ENCODE measurements at regions not wholly inside any gene's neighbourhood (a gene's known extent, or its start where the extent isn't known, plus 50 kb on each side); places are given as distances from the start of the nearest gene placed in this dataset.

GRCh38 chr20:21933526-21933925 lies 228.1 kb downstream of the PAX1 start:
- Histone ChIP-seq H3K36me3 (ENCODE audit: control insufficient read depth, insufficient read depth, low read length) (no peaks in the 10 kb centered on the region), H3K9ac (ENCODE audit: insufficient read depth in 1 of 2, low read depth in 2 of 2, low read length in 2 of 2) (no peak overlapping the region), H2AFZ (ENCODE audit: low read depth, low read length) (no peak overlapping the region), H3K79me2 (ENCODE audit: control insufficient read depth, insufficient read depth, low read length) (no peaks in the 10 kb centered on the region), H3K27me3 (ENCODE audit: control insufficient read depth in 2 of 2, insufficient read depth in 2 of 2, low read length in 2 of 2) (no peaks in the 10 kb centered on the region), H3K4me1 (replicated peaks in 1 of 2; ENCODE audit: control insufficient read depth in 2 of 2, insufficient read depth in 2 of 2, low read length in 2 of 2) (no peaks in the 10 kb centered on the region), H3K4me3 (no peak overlapping the region), H3K9me1 (ENCODE audit: control insufficient read depth, insufficient read depth, low read length) (no peaks in the 10 kb centered on the region), H4K20me1 (replicated peaks; ENCODE audit: control insufficient read depth, insufficient read depth, low read length) (no peaks in the 10 kb centered on the region), H3K27ac (ENCODE audit: extremely low read depth, low read depth, low read length) (no peak overlapping the region), H3K9me3 (replicated peaks; ENCODE audit: control insufficient read depth, insufficient read depth, low read depth, low read length) (no peaks in the 10 kb centered on the region), H3K4me2 (ENCODE audit: insufficient read depth, low read length) (no peak overlapping the region)
- DNase-seq (ENCODE audit: extremely low read depth in 1 of 4, low spot score in 3 of 4) (no peak), FAIRE-seq (no peak), ATAC-seq (no peak)
- ChIA-PET CTCF (ENCODE audit: low intra/inter-chr PET ratio) (no interaction called here), POLR2A (no interaction called here)
- BruUV-seq (replicated peaks) = no TSS peak
- TF ChIP-seq ATF4 (CRISPR knock-in tag; IDR thresholded peaks at IDR 0.05) = no peak
- no peak for TF ChIP-seq ZKSCAN3 (CRISPR knock-in tag; IDR thresholded peaks at IDR 0.05)
- WGBS (ENCODE audit: insufficient coverage, low coverage, missing lambda C conversion rate) = 0% methylated on average over 3 of the region's 3 CpGs
- in situ Hi-C loops (cut with MboI) = no loop called here
- intact Hi-C loops (cut with micrococcal nuclease) = no loop called here

- no peak for FAIRE-seq
- no peaks in the 10 kb centered on the region for H3K9me3 ChIP-seq (replicated peaks; ENCODE audit: control insufficient read depth, insufficient read depth, low read depth, low read length)
Observed at GRCh38 chr20:21921251-21921650, 215.8 kb downstream of the PAX1 start.

More at GRCh38 chr20:21921251-21921650, 215.8 kb downstream of the PAX1 start:
- ChIA-PET POLR2A (no interaction called here), CTCF (ENCODE audit: low intra/inter-chr PET ratio) (no interaction called here)
- no peak for DNase-seq (ENCODE audit: extremely low read depth in 1 of 4, low spot score in 3 of 4)
- WGBS (ENCODE audit: insufficient coverage, low coverage, missing lambda C conversion rate) = 2% methylated on average over 5 of the region's 5 CpGs
- no peak overlapping the region for H3K27ac ChIP-seq (ENCODE audit: extremely low read depth, low read depth, low read length)
- in situ Hi-C loops (cut with MboI) = no loop called here
- no TSS peak for BruUV-seq (replicated peaks)
- H3K36me3 ChIP-seq (ENCODE audit: control insufficient read depth, insufficient read depth, low read length) = no peaks in the 10 kb centered on the region
- no peak overlapping the region for H3K4me3 ChIP-seq
- TF ChIP-seq ZFX (CRISPR knock-in tag; IDR thresholded peaks at IDR 0.05) = no peak
- TF ChIP-seq HNRNPH1 (optimal IDR thresholded peaks at IDR 0.05; ENCODE audit: low read depth, low read length) = no peak
- no peak for TF ChIP-seq NKRF (IDR thresholded peaks at IDR 0.05; ENCODE audit: borderline replicate concordance)
- TF ChIP-seq E4F1 (CRISPR knock-in tag; IDR thresholded peaks at IDR 0.05; ENCODE audit: borderline replicate concordance) = no peak
- TF ChIP-seq XRCC3 (IDR thresholded peaks at IDR 0.05) = no peak
- no peaks in the 10 kb centered on the region for H3K4me1 ChIP-seq (replicated peaks in 1 of 2; ENCODE audit: control insufficient read depth in 2 of 2, insufficient read depth in 2 of 2, low read length in 2 of 2)
- no peaks in the 10 kb centered on the region for H4K20me1 ChIP-seq (replicated peaks; ENCODE audit: control insufficient read depth, insufficient read depth, low read length)
- intact Hi-C loops (cut with micrococcal nuclease) = no loop called here
- no peaks in the 10 kb centered on the region for H3K27me3 ChIP-seq (ENCODE audit: control insufficient read depth in 2 of 2, insufficient read depth in 2 of 2, low read length in 2 of 2)
- H3K79me2 ChIP-seq (ENCODE audit: control insufficient read depth, insufficient read depth, low read length) = no peaks in the 10 kb centered on the region
- H3K9me1 ChIP-seq (ENCODE audit: control insufficient read depth, insufficient read depth, low read length) = no peaks in the 10 kb centered on the region
- ATAC-seq = no peak
- no peak overlapping the region for H3K4me2 ChIP-seq (ENCODE audit: insufficient read depth, low read length)
- no peak overlapping the region for H2AFZ ChIP-seq (ENCODE audit: low read depth, low read length)
- no peak overlapping the region for H3K9ac ChIP-seq (ENCODE audit: insufficient read depth in 1 of 2, low read depth in 2 of 2, low read length in 2 of 2)

Measured in K562 (cell line).